Upper lobe of left lung (tissue), 6 donors: ENCODE measurements at regions not wholly inside any gene's neighbourhood (a gene's known extent, or its start where the extent isn't known, plus 50 kb on each side); places are given as distances from the start of the nearest gene placed in this dataset.

Experiments used
- ATAC-seq, 2 donors: fragments of 200-7000 bp; cut with Tn5 transposase; one replicate each; pipeline ENCODE4 v1.9.1; 2022; ENCODE audit warnings: mild to moderate bottlenecking in 2 of 2, moderate library complexity in 2 of 2; ENCODE audit not compliant: low FRiP score in 2 of 2
- DNase-seq, 2 donors: peaks; one replicate each; pipeline ENCODE4 v3.0.0-alpha.2; 2019 to 2020
- H3K27ac ChIP-seq, 4 donors: fragments of 200-600 bp; sonication (generic); one replicate each; pipeline ENCODE4 v1.5.1; 2016 to 2019
- H3K27me3 ChIP-seq, 4 donors: fragments of 200-600 bp; sonication (generic); one replicate each; pipeline ENCODE4 v1.5.1; 2017 to 2019
- H3K36me3 ChIP-seq, 4 donors: fragments of 200-600 bp; sonication (generic); one replicate each; pipeline ENCODE4 v1.5.1; 2016 to 2019
- H3K4me1 ChIP-seq, 4 donors: fragments of 200-600 bp; sonication (generic); one replicate each; pipeline ENCODE4 v1.5.1; 2018 to 2019
- H3K4me3 ChIP-seq, 4 donors: fragments of 200-600 bp; sonication (generic); one replicate each; pipeline ENCODE4 v1.5.1; 2017 to 2019; ENCODE audit warnings: mild to moderate bottlenecking in 2 of 4, moderate library complexity in 1 of 4
- H3K9me3 ChIP-seq, 4 donors: fragments of 200-600 bp; sonication (generic); one replicate each; pipeline ENCODE4 v1.5.1; 2018 to 2019
- CTCF ChIP-seq, 6 experiments: fragments of 450-650 bp in 4 of 6; fragments of 200-600 bp in 2 of 6; sonication (generic) in 2 of 6; IDR thresholded peaks; one replicate each; pipeline ENCODE4 v1.5.1; 2016 to 2019; ENCODE audit warnings: antibody characterized with exemption in 6 of 6
- EP300 ChIP-seq, 4 donors: sonication (generic); formaldehyde crosslinking; IDR thresholded peaks; one replicate each; pipeline ENCODE4 v1.5.1; 2017; ENCODE audit warnings: antibody characterized with exemption in 4 of 4, control low read depth in 2 of 4
- POLR2A ChIP-seq, 4 donors: fragments of 450-650 bp; IDR thresholded peaks; one replicate each; pipeline ENCODE4 v1.5.1; 2016 to 2017; ENCODE audit warnings: antibody characterized with exemption in 4 of 4, mild to moderate bottlenecking in 2 of 4
- POLR2AphosphoS5 ChIP-seq, 2 donors: sonication (generic); formaldehyde crosslinking; IDR thresholded peaks; one replicate each; pipeline ENCODE4 v1.5.1; 2017; ENCODE audit warnings: antibody characterized with exemption in 2 of 2
- WGBS, 2 donors: methylation state at CpG; one replicate each; pipeline ENCODE4 v1.1.5; 2017 to 2018; 5-methylcytosine and 5-hydroxymethylcytosine counted together
- donor health status: DM: no; HTN: no; CAD: no; lungs with moderate emphysema.
- donor health status: DM: no; HTN: yes; CAD: no; lungs with severe emphysema.

GRCh38 chr4:65028592-65028991, 619.3 kb upstream of the TECRL start:
- no peak for TF ChIP-seq CTCF (IDR thresholded peaks at IDR 0.05)
- no peak for TF ChIP-seq POLR2A (IDR thresholded peaks at IDR 0.05)
- TF ChIP-seq POLR2AphosphoS5 (IDR thresholded peaks at IDR 0.05): no peak
- no peak for TF ChIP-seq EP300 (IDR thresholded peaks at IDR 0.05)
- ATAC-seq (no peak), DNase-seq (no peak)
- no peak overlapping the region for H3K27ac ChIP-seq
- no peaks in the 10 kb centered on the region for H3K36me3 ChIP-seq
- H3K4me1 ChIP-seq: no peaks in the 10 kb centered on the region
- no peak overlapping the region for H3K4me3 ChIP-seq
- H3K27me3 ChIP-seq: no peaks in the 10 kb centered on the region
- WGBS, 2 donors: 94% methylated on average over 3 of the region's 3 CpGs
- no peaks in the 10 kb centered on the region for H3K9me3 ChIP-seq

GRCh38 chr4:65023883-65024670, 614.8 kb upstream of the TECRL start:
- ATAC-seq (no peak), DNase-seq (no peak)
- no peaks in the 10 kb centered on the region for H3K27me3 ChIP-seq
- no peak overlapping the region for H3K27ac ChIP-seq
- H3K9me3 ChIP-seq: no peaks in the 10 kb centered on the region
- no peak overlapping the region for H3K4me3 ChIP-seq
- WGBS, 2 donors: 57 to 58% methylated on average over 3 of the region's 3 CpGs
- no peaks in the 10 kb centered on the region for H3K36me3 ChIP-seq
- H3K4me1 ChIP-seq: no peaks in the 10 kb centered on the region
- no peak for TF ChIP-seq EP300 (IDR thresholded peaks at IDR 0.05)
- TF ChIP-seq CTCF (IDR thresholded peaks at IDR 0.05): no peak
- TF ChIP-seq POLR2AphosphoS5 (IDR thresholded peaks at IDR 0.05): no peak
- no peak for TF ChIP-seq POLR2A (IDR thresholded peaks at IDR 0.05)

- no peak for TF ChIP-seq CTCF (IDR thresholded peaks at IDR 0.05)
- TF ChIP-seq POLR2A (IDR thresholded peaks at IDR 0.05): no peak
- no peak for TF ChIP-seq EP300 (IDR thresholded peaks at IDR 0.05)
- TF ChIP-seq POLR2AphosphoS5 (IDR thresholded peaks at IDR 0.05): no peak
- Histone ChIP-seq H3K36me3 (no peaks in the 10 kb centered on the region), H3K9me3 (no peaks in the 10 kb centered on the region), H3K27ac (no peak overlapping the region), H3K4me3 (no peak overlapping the region), H3K4me1 (no peaks in the 10 kb centered on the region), H3K27me3 (no peaks in the 10 kb centered on the region)
- 37 to 42% methylated on average over 6 of the region's 6 CpGs for WGBS, 2 donors
- ATAC-seq (no peak), DNase-seq (no peak)
Measured at GRCh38 chr4:65023081-65023480, 613.8 kb upstream of the TECRL start.

- no peak overlapping the region for H3K27ac ChIP-seq
- H3K4me1 ChIP-seq: no peaks in the 10 kb centered on the region
- DNase-seq (no peak), ATAC-seq (no peak)
- H3K4me3 ChIP-seq: no peak overlapping the region
- no peaks in the 10 kb centered on the region for H3K9me3 ChIP-seq
- TF ChIP-seq EP300 (IDR thresholded peaks at IDR 0.05) (no peak), POLR2AphosphoS5 (IDR thresholded peaks at IDR 0.05) (no peak), POLR2A (IDR thresholded peaks at IDR 0.05) (no peak), CTCF (IDR thresholded peaks at IDR 0.05) (no peak)
- no peaks in the 10 kb centered on the region for H3K36me3 ChIP-seq
- no peaks in the 10 kb centered on the region for H3K27me3 ChIP-seq
Measured at GRCh38 chr4:65021737-65022136, 612.5 kb upstream of the TECRL start.

- DNase-seq: no peak
- no peak overlapping the region for H3K27ac ChIP-seq
- H3K36me3 ChIP-seq: no peaks in the 10 kb centered on the region
- no peaks in the 10 kb centered on the region for H3K9me3 ChIP-seq
- no peaks in the 10 kb centered on the region for H3K27me3 ChIP-seq
- no peak for ATAC-seq
- H3K4me1 ChIP-seq: no peaks in the 10 kb centered on the region
- H3K4me3 ChIP-seq: no peak overlapping the region
- no peak for TF ChIP-seq POLR2AphosphoS5 (IDR thresholded peaks at IDR 0.05)
- no peak for TF ChIP-seq CTCF (IDR thresholded peaks at IDR 0.05)
- TF ChIP-seq EP300 (IDR thresholded peaks at IDR 0.05): no peak
- TF ChIP-seq POLR2A (IDR thresholded peaks at IDR 0.05): no peak
- WGBS, 2 donors: 62 to 64% methylated on average over 2 of the region's 2 CpGs
Measured at GRCh38 chr4:65021149-65021548, 611.9 kb upstream of the TECRL start.
